ENCODE measurements at regions not wholly inside any gene's neighbourhood (a gene's known extent, or its start where the extent isn't known, plus 50 kb on each side); places are given as distances from the start of the nearest gene placed in this dataset.

DNA sequence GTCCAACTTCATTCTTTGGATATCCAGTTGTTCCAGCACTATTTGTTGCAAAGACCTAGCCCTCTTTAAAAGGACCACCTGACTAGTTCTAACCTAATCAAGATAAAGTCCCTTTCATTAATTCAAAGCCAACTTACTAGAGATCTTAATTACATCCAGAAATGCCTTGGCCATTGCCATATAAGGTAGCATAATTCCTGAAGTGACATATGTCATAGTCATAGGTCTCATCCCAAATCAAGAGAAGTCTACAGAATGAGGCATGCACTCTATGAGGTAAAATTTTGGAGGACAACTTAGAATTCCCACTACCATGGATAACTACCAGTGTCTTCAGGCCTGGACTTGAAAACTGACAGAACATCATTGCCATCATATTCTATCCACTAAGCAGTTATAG lies 420.4 kb upstream of the ID4 start:
- Histone ChIP-seq H3K4me1 (no peaks in the 10 kb centered on the region), H3K27me3 (no peaks in the 10 kb centered on the region), H3K4me3 (no peak overlapping the region), H3K27ac (no peak overlapping the region), H3K9me3 (peaks cover 0 to 6% (median 3%) of the 10 kb centered on the region in 4 donors), H3K36me3 (no peaks in the 10 kb centered on the region)
- intact Hi-C loops (cut with DNase I; ENCODE audit: low total_unique reads), result no loop called here
- DNase-seq, result no peak
- TF ChIP-seq EP300 (IDR thresholded peaks at IDR 0.05) (no peak), POLR2A (IDR thresholded peaks at IDR 0.05) (no peak), POLR2AphosphoS5 (IDR thresholded peaks at IDR 0.05) (no peak)
- TF ChIP-seq, protein P1, sequence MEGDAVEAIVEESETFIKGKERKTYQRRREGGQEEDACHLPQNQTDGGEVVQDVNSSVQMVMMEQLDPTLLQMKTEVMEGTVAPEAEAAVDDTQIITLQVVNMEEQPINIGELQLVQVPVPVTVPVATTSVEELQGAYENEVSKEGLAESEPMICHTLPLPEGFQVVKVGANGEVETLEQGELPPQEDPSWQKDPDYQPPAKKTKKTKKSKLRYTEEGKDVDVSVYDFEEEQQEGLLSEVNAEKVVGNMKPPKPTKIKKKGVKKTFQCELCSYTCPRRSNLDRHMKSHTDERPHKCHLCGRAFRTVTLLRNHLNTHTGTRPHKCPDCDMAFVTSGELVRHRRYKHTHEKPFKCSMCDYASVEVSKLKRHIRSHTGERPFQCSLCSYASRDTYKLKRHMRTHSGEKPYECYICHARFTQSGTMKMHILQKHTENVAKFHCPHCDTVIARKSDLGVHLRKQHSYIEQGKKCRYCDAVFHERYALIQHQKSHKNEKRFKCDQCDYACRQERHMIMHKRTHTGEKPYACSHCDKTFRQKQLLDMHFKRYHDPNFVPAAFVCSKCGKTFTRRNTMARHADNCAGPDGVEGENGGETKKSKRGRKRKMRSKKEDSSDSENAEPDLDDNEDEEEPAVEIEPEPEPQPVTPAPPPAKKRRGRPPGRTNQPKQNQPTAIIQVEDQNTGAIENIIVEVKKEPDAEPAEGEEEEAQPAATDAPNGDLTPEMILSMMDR (IDR thresholded peaks at IDR 0.05), result no peak

DNA sequence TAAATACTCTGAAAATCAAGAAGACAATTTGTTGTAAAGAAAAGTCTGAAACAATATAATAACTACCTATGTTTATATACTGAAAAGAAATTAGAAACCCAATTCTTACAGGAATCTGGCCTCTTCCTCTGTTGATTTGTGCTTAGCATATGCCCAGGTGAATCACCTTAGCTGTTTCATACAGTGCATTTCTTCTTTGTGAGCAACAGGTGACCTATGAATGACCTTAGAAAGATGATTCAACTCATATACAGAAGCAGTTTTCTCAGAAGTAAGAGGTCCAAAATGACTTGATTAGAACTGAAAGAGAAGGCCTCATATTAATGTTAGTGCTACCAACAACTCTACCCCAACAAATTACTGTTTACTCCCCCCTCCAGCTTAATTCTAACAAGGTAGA lies 419.5 kb upstream of the ID4 start:
- intact Hi-C loops (cut with DNase I; ENCODE audit: low total_unique reads), result no loop called here
- TF ChIP-seq POLR2A (IDR thresholded peaks at IDR 0.05) (no peak), POLR2AphosphoS5 (IDR thresholded peaks at IDR 0.05) (no peak), EP300 (IDR thresholded peaks at IDR 0.05) (no peak)
- TF ChIP-seq, protein P1 (IDR thresholded peaks at IDR 0.05), result no peak
- no peaks in the 10 kb centered on the region for H3K27me3 ChIP-seq
- H3K9me3 ChIP-seq, result peaks cover 0 to 6% (median 3%) of the 10 kb centered on the region in 4 donors
- peak in 1 of 2 donors; percentile 55 for DNase-seq
- H3K4me3 ChIP-seq, result no peak overlapping the region
- H3K36me3 ChIP-seq, result no peaks in the 10 kb centered on the region
- no peak overlapping the region for H3K27ac ChIP-seq
- no peaks in the 10 kb centered on the region for H3K4me1 ChIP-seq

DNA sequence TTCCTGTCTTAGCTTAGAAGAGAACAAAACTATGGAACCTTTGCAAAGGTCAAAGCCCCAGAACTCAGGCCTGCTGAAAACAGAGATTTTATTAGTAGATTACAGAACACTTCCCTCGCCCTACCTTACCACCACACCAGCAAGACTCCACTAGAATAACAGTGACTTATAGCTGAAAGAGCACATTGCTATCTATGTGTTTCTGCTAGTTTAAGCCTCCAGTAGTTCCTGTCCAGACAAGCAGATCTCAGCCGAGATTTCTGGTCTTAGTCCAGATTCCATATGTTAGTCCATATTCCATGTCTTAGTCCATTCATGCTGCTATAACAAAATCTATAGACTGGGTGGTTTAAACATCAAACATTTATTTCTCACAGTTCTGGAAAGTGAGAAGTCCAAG lies 412.3 kb upstream of the ID4 start:
- no peaks in the 10 kb centered on the region for H3K9me3 ChIP-seq
- H3K27me3 ChIP-seq, result no peaks in the 10 kb centered on the region
- no peak overlapping the region for H3K4me3 ChIP-seq
- no peak for DNase-seq
- H3K4me1 ChIP-seq, result no peaks in the 10 kb centered on the region
- intact Hi-C loops (cut with DNase I; ENCODE audit: low total_unique reads), result no loop called here
- 59 to 89% (median 65%) methylated on average over 2 of the region's 2 CpGs for WGBS, 5 donors
- no peaks in the 10 kb centered on the region for H3K36me3 ChIP-seq
- no peak overlapping the region for H3K27ac ChIP-seq
- TF ChIP-seq EP300 (IDR thresholded peaks at IDR 0.05), result no peak
- TF ChIP-seq POLR2A (IDR thresholded peaks at IDR 0.05), result no peak
- TF ChIP-seq, protein P1 (IDR thresholded peaks at IDR 0.05), result no peak
- TF ChIP-seq POLR2AphosphoS5 (IDR thresholded peaks at IDR 0.05), result no peak

DNA sequence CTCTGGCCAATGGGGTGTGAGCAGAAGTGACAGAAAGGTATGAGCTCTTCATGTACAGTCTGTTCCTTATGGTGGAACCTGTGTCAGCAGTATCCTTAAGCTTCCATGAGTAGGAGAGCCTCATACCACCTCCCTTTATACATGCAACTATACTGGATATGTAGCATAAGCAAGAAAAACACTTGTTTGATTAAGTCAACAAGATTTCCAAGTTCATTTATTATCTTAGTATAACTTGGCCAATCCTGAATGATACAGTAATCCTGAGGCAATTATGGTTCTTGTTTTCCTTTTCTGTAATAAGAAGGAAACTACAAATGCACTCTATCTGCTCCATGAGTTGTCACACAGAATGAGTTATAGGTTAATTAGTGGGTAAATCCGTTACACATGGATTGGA lies 409.6 kb upstream of the ID4 start:
- WGBS, 5 donors, result 67 to 84% (median 74%) methylated on average over 1 of the region's 1 CpG
- Histone ChIP-seq H3K9me3 (no peaks in the 10 kb centered on the region), H3K4me3 (no peak overlapping the region), H3K27ac (no peak overlapping the region), H3K36me3 (no peaks in the 10 kb centered on the region), H3K27me3 (no peaks in the 10 kb centered on the region), H3K4me1 (no peaks in the 10 kb centered on the region)
- intact Hi-C loops (cut with DNase I; ENCODE audit: low total_unique reads), result no loop called here
- TF ChIP-seq POLR2A (IDR thresholded peaks at IDR 0.05) (no peak), POLR2AphosphoS5 (IDR thresholded peaks at IDR 0.05) (no peak), EP300 (IDR thresholded peaks at IDR 0.05) (no peak)
- TF ChIP-seq, protein P1 (IDR thresholded peaks at IDR 0.05), result no peak
- DNase-seq, result no peak
